ENCODE measurements at regions not wholly inside any gene's neighbourhood (a gene's known extent, or its start where the extent isn't known, plus 50 kb on each side); places are given as distances from the start of the nearest gene placed in this dataset.

GRCh38 chr2:104432401-104432800, 421.5 kb upstream of the POU3F3 start:
- TF ChIP-seq CTCF (IDR thresholded peaks at IDR 0.05) (no peak), ZFX (IDR thresholded peaks at IDR 0.05; ENCODE audit: borderline replicate concordance) (no peak)

All from 22Rv1 (cell line).